ENCODE measurements at regions not wholly inside any gene's neighbourhood (a gene's known extent, or its start where the extent isn't known, plus 50 kb on each side); places are given as distances from the start of the nearest gene placed in this dataset.

DNA sequence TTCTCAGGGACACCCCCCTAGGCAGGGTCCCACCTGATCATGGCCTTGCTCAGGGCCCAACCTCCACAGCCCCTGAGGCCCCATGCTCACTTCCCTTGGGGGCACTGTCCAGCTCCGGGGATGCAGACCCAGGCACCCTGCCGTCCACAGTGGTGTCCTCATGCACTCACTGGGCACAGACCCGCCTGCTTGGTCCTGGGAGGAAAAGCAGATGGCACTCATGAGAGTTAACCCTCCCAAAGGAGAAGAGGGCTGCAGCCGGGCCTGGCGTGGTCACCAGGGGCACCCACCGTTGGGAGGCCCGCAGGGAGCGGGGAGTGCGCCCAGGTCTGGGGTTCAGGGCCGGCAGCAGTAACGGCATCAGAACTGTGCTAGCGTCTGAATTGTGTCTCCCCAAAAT lies 1270.9 kb downstream of the BRD1 start:
- Histone ChIP-seq H3K36me3 (no peaks in the 10 kb centered on the region), H3K27ac (no peak overlapping the region), H3K27me3 (peaks cover 0 to 42% (median 9%) of the 10 kb centered on the region in 3 donors), H3K4me3 (no peak overlapping the region), H3K4me1 (no peaks in the 10 kb centered on the region), H3K9me3 (no peaks in the 10 kb centered on the region)
- no peak for DNase-seq
- 84 to 93% (median 92%) methylated on average over 12 of the region's 12 CpGs for WGBS, 5 donors
- intact Hi-C loops (cut with DNase I; ENCODE audit: low total_unique reads), result no loop called here
- TF ChIP-seq POLR2A (IDR thresholded peaks at IDR 0.05) (no peak), EP300 (IDR thresholded peaks at IDR 0.05) (no peak), CTCF (IDR thresholded peaks at IDR 0.05) (no peak), POLR2AphosphoS5 (IDR thresholded peaks at IDR 0.05) (no peak)

- Histone ChIP-seq H3K27me3 (peaks cover 0 to 48% (median 9%) of the 10 kb centered on the region in 3 donors), H3K4me3 (no peak overlapping the region), H3K27ac (no peak overlapping the region), H3K4me1 (no peaks in the 10 kb centered on the region), H3K36me3 (no peaks in the 10 kb centered on the region), H3K9me3 (no peaks in the 10 kb centered on the region)
- no peak for DNase-seq
- TF ChIP-seq CTCF (IDR thresholded peaks at IDR 0.05), result no peak
- TF ChIP-seq POLR2A (IDR thresholded peaks at IDR 0.05), result no peak
- no peak for TF ChIP-seq EP300 (IDR thresholded peaks at IDR 0.05)
- TF ChIP-seq POLR2AphosphoS5 (IDR thresholded peaks at IDR 0.05), result no peak
- intact Hi-C loops (cut with DNase I; ENCODE audit: low total_unique reads), result no loop called here
- WGBS, 5 donors, result 87 to 95% (median 92%) methylated on average over 8 of the region's 8 CpGs
Observed at GRCh38 chr22:48556222-48556621, 1271.5 kb downstream of the BRD1 start.

DNA sequence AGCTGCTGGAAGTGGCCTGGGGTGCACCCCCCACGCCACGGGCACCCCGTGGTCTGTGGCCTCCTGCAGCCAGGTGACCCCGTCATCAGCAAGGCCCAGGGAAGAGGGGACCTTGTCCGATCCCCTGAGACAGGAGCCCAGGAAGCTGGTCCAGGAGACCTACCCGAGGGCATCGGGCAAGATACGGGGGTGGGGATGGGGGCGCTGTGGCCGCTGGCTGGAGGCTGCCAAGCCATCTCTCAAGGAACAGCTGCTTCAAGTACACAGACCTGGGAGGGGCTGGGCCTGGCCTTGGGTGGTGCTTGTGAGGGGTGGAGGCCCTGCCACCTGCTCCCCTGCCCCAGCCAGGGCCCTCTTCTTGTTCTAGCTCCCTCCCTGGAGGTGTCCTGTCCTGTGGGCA lies 1272.1 kb downstream of the BRD1 start:
- Histone ChIP-seq H3K4me3 (no peak overlapping the region), H3K27ac (no peak overlapping the region), H3K4me1 (no peaks in the 10 kb centered on the region), H3K9me3 (no peaks in the 10 kb centered on the region), H3K36me3 (no peaks in the 10 kb centered on the region), H3K27me3 (peaks cover 0 to 54% (median 9%) of the 10 kb centered on the region in 3 donors)
- no peak for DNase-seq
- 70 to 75% (median 74%) methylated on average over 4 to 10 of the region's 10 CpGs for WGBS, 5 donors
- TF ChIP-seq POLR2A (IDR thresholded peaks at IDR 0.05), result no peak
- TF ChIP-seq CTCF (IDR thresholded peaks at IDR 0.05), result no peak
- TF ChIP-seq POLR2AphosphoS5 (IDR thresholded peaks at IDR 0.05), result no peak
- TF ChIP-seq EP300 (IDR thresholded peaks at IDR 0.05), result no peak
- intact Hi-C loops (cut with DNase I; ENCODE audit: low total_unique reads), result no loop called here

- H3K4me3 ChIP-seq, result no peak overlapping the region
- intact Hi-C loops (cut with DNase I; ENCODE audit: low total_unique reads), result no loop called here
- 41 to 61% (median 49%) methylated on average over 20 to 22 of the region's 22 CpGs for WGBS, 5 donors
- peak in 1 of 2 donors; percentile 36 for DNase-seq
- TF ChIP-seq POLR2A (IDR thresholded peaks at IDR 0.05) (no peak), EP300 (IDR thresholded peaks at IDR 0.05) (no peak), CTCF (IDR thresholded peaks at IDR 0.05) (no peak), POLR2AphosphoS5 (IDR thresholded peaks at IDR 0.05) (no peak)
- no peaks in the 10 kb centered on the region for H3K4me1 ChIP-seq
- peaks cover 0 to 59% (median 9%) of the 10 kb centered on the region in 3 donors for H3K27me3 ChIP-seq
- H3K9me3 ChIP-seq, result no peaks in the 10 kb centered on the region
- no peak overlapping the region for H3K27ac ChIP-seq
- no peaks in the 10 kb centered on the region for H3K36me3 ChIP-seq
Observed at GRCh38 chr22:48554893-48555572, 1272.6 kb downstream of the BRD1 start.
